Endothelial cell of umbilical vein (primary cell): ENCODE measurements at regions not wholly inside any gene's neighbourhood (a gene's known extent, or its start where the extent isn't known, plus 50 kb on each side); places are given as distances from the start of the nearest gene placed in this dataset.

Experiments used
- BruUV-seq: library from RNA; stranded (reverse); fragments of 400-500 nt; replicated peaks from 2 replicates; lab custom pipeline; 2021; lab: Mats Ljungman, UMichigan
- CTCF ChIA-PET: fragments of 300-600, 350-600 bp; sonication (Branson Sonifier 250); formaldehyde crosslinking; loops from one replicate; lab custom pipeline; 2021; ENCODE audit warnings: antibody characterized with exemption, inconsistent platforms; lab: Charles Lee
- POLR2A ChIA-PET: fragments of 300-600, 350-600 bp; sonication (Branson Sonifier 250); formaldehyde crosslinking; loops from one replicate; lab custom pipeline; 2021; ENCODE audit warnings: antibody characterized with exemption, inconsistent platforms; lab: Charles Lee
- DNase-seq: peaks from one replicate; pipeline ENCODE4 v3.0.0-alpha.2; 2011; ENCODE audit warnings: low read depth, low spot score
- FAIRE-seq: peaks from 2 replicates; lab custom pipeline; 2011; peaks lifted over from hg19 to GRCh38; lab: Jason Lieb, UNC
- H2AFZ ChIP-seq: 2 replicates; pipeline ENCODE4 v1.6.0; 2012; ENCODE audit warnings: low read depth, low read length, control low read depth, inconsistent platforms
- H3K27ac ChIP-seq: 2 replicates; pipeline ENCODE4 v1.5.1; 2011; ENCODE audit warnings: low read depth, mild to moderate bottlenecking, control low read depth, low read length, moderate library complexity; ENCODE audit not compliant: insufficient read depth
- H3K27me3 ChIP-seq, 2 experiments: 2 replicates each; pipeline versions ENCODE4 v1.6.0 to v1.6.1; 2011; ENCODE audit warnings: low read length in 2 of 2, mixed read lengths in 1 of 2; ENCODE audit not compliant: control insufficient read depth in 2 of 2, insufficient read depth in 2 of 2
- H3K36me3 ChIP-seq, 2 experiments: 2 replicates in 1 of 2; 3 replicates in 1 of 2; pipeline ENCODE4 v1.5.1; 2011; ENCODE audit warnings: low read length in 2 of 2, mild to moderate bottlenecking in 1 of 2, moderate library complexity in 1 of 2; ENCODE audit not compliant: control insufficient read depth in 2 of 2, insufficient read depth in 2 of 2; ENCODE audit errors: extremely low read depth in 1 of 2
- H3K4me1 ChIP-seq: 3 replicates; pipeline ENCODE4 v1.5.1; 2011; ENCODE audit warnings: mild to moderate bottlenecking, low read length; ENCODE audit not compliant: control insufficient read depth, insufficient read depth; ENCODE audit errors: extremely low read depth
- H3K4me2 ChIP-seq: 2 replicates; pipeline ENCODE4 v1.6.1; 2011; ENCODE audit warnings: low read length, control low read depth, mixed read lengths; ENCODE audit not compliant: insufficient read depth
- H3K4me3 ChIP-seq, 3 experiments: fragments of 200-600 bp in 1 of 3; sonication (generic), shearing (Covaris generic) in 1 of 3; replicated peaks in 1 of 3; 2 replicates each; pipeline ENCODE4 v1.5.1; 2011 to 2016; ENCODE audit warnings: control low read depth in 3 of 3, low read length in 3 of 3, mild to moderate bottlenecking in 2 of 3, inconsistent platforms in 1 of 3, low read depth in 1 of 3, moderate library complexity in 1 of 3; ENCODE audit not compliant: insufficient read depth in 1 of 3
- H3K79me2 ChIP-seq: 2 replicates; pipeline ENCODE4 v1.6.0; 2012; ENCODE audit warnings: low read length, inconsistent platforms; ENCODE audit not compliant: control insufficient read depth, insufficient read depth
- H3K9ac ChIP-seq: replicated peaks from 2 replicates; pipeline ENCODE3; 2011; ENCODE audit warnings: low read length, control low read depth; ENCODE audit not compliant: insufficient read depth; ENCODE audit errors: extremely low read depth
- H3K9me1 ChIP-seq: replicated peaks from 3 replicates; pipeline ENCODE4 v1.6.0; 2011; ENCODE audit warnings: mild to moderate bottlenecking, low read length; ENCODE audit not compliant: control insufficient read depth, insufficient read depth; ENCODE audit errors: extremely low read depth
- H3K9me3 ChIP-seq: replicated peaks from 2 replicates; pipeline ENCODE4 v1.5.1; 2012; ENCODE audit warnings: low read length, inconsistent platforms; ENCODE audit not compliant: control insufficient read depth, insufficient read depth
- H4K20me1 ChIP-seq: replicated peaks from 2 replicates; pipeline ENCODE3; 2011; ENCODE audit warnings: mild to moderate bottlenecking, low read length; ENCODE audit not compliant: control insufficient read depth, insufficient read depth; ENCODE audit errors: extremely low read depth
- EZH2 ChIP-seq: IDR thresholded peaks from 2 replicates; pipeline ENCODE4 v1.6.1; 2012; ENCODE audit warnings: borderline replicate concordance, low read depth, mild to moderate bottlenecking, moderate library complexity, low read length, inconsistent platforms; ENCODE audit not compliant: severe bottlenecking
- FOS ChIP-seq: IDR thresholded peaks from 2 replicates; pipeline ENCODE4 v1.6.1; 2011; ENCODE audit warnings: mild to moderate bottlenecking, low read length, moderate library complexity, borderline replicate concordance; ENCODE audit not compliant: insufficient read depth
- GATA2 ChIP-seq: IDR thresholded peaks from 2 replicates; pipeline ENCODE4 v1.7.0; 2011; ENCODE audit warnings: low read depth, mild to moderate bottlenecking, moderate library complexity, mixed read lengths, low read length; ENCODE audit not compliant: insufficient read length, insufficient read depth
- JUN ChIP-seq: IDR thresholded peaks from 2 replicates; pipeline ENCODE4 v1.6.1; 2011; ENCODE audit warnings: borderline replicate concordance, low read depth; ENCODE audit not compliant: insufficient read length, insufficient read depth
- MYC ChIP-seq: IDR thresholded peaks from one replicate; pipeline ENCODE4 v1.6.1; 2011; ENCODE audit warnings: mild to moderate bottlenecking, low read depth, low read length
- POLR2A ChIP-seq: IDR thresholded peaks from 2 replicates; pipeline ENCODE4 v1.6.1; 2012; ENCODE audit warnings: low read depth, mild to moderate bottlenecking, control low read depth, low read length
- POLR2AphosphoS5 ChIP-seq: IDR thresholded peaks from 2 replicates; pipeline ENCODE4 v1.6.1; 2012; ENCODE audit warnings: low read depth, mild to moderate bottlenecking, control low read depth, low read length, moderate library complexity; ENCODE audit not compliant: insufficient read depth
- dilution Hi-C: fragments of 300-500 bp; cut with MboI; formaldehyde crosslinking; loops from one replicate; pipeline ENCODE4 v1.15.0; 2019; ENCODE audit warnings: low sequenced_read_pairs; ENCODE audit not compliant: extremely low pct_ligation_motif_present
- intact Hi-C: fragments of 100-400 bp; cut with micrococcal nuclease; formaldehyde crosslinking; loops from one replicate; pipeline ENCODE4 v1.10.0; 2022
- TF ChIP-seq, protein P1 (sequence below): IDR thresholded peaks from 2 replicates; pipeline ENCODE4 v1.6.1; 2011; ENCODE audit not compliant: insufficient read depth, insufficient read length
- TF ChIP-seq, protein P2 (sequence below), 2 donors: IDR thresholded peaks; 1 replicate in 1 of 2; 2 replicates in 1 of 2; pipeline ENCODE4 v1.5.1; 2011; ENCODE audit warnings: low read length in 2 of 2, mild to moderate bottlenecking in 2 of 2, moderate library complexity in 2 of 2, control low read depth in 1 of 2, inconsistent platforms in 1 of 2, low read depth in 1 of 2; ENCODE audit not compliant: insufficient read depth in 1 of 2; ENCODE audit errors: extremely low read depth in 1 of 2

DNA sequence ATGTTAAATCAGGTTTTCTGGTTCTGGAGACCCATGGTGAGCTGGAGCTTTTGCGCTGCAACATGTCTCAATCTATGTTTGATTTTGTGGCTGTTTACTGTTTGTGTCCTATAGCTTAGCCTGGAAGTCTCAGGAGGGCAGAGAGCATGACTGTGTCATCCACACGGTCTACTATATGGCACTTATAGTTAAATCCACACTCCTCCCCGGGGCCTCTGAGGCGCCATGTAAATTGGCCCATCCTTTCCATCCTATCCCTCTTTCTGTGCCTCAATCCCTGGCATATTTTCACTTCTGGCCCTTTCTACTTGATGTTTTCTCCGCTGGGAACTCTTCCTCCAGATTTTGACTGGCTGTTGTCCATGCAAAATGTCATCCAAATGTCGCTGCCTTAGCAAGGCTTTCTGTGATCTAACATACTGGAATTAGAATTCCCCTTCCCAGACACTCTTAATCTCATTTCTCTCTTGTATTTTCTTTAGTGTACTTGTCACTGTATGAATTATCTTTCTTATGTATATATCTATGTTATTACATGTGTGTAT lies 560.8 kb upstream of the RGMA start:
- TF ChIP-seq, protein P1, sequence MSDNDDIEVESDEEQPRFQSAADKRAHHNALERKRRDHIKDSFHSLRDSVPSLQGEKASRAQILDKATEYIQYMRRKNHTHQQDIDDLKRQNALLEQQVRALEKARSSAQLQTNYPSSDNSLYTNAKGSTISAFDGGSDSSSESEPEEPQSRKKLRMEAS, result no peak
- TF ChIP-seq POLR2A, result no peak
- no peak for TF ChIP-seq JUN
- no peak for TF ChIP-seq POLR2AphosphoS5
- no peak for TF ChIP-seq MYC
- no peak for TF ChIP-seq FOS
- no peak for TF ChIP-seq GATA2
- TF ChIP-seq, protein P2, sequence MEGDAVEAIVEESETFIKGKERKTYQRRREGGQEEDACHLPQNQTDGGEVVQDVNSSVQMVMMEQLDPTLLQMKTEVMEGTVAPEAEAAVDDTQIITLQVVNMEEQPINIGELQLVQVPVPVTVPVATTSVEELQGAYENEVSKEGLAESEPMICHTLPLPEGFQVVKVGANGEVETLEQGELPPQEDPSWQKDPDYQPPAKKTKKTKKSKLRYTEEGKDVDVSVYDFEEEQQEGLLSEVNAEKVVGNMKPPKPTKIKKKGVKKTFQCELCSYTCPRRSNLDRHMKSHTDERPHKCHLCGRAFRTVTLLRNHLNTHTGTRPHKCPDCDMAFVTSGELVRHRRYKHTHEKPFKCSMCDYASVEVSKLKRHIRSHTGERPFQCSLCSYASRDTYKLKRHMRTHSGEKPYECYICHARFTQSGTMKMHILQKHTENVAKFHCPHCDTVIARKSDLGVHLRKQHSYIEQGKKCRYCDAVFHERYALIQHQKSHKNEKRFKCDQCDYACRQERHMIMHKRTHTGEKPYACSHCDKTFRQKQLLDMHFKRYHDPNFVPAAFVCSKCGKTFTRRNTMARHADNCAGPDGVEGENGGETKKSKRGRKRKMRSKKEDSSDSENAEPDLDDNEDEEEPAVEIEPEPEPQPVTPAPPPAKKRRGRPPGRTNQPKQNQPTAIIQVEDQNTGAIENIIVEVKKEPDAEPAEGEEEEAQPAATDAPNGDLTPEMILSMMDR (IDR thresholded peaks at IDR 0.05; ENCODE audit: extremely low read depth in 1 of 2, insufficient read depth in 1 of 2, low read depth in 1 of 2, low read length in 2 of 2), result no peak
- no peak for TF ChIP-seq EZH2
- no peak for FAIRE-seq
- intact Hi-C loops (no loop called here), dilution Hi-C loops (no loop called here)
- no peaks in the 10 kb centered on the region for H4K20me1 ChIP-seq
- H3K4me1 ChIP-seq, result no peaks in the 10 kb centered on the region
- no peak overlapping the region for H3K9ac ChIP-seq
- no peaks in the 10 kb centered on the region for H3K27me3 ChIP-seq
- H3K79me2 ChIP-seq, result no peaks in the 10 kb centered on the region
- H3K9me1 ChIP-seq, result no peaks in the 10 kb centered on the region
- H3K27ac ChIP-seq, result no peak overlapping the region
- ChIA-PET CTCF (no interaction called here), POLR2A (no interaction called here)
- DNase-seq, result no peak
- BruUV-seq, result no TSS peak
- H3K4me2 ChIP-seq, result no peak overlapping the region
- H3K36me3 ChIP-seq, result no peaks in the 10 kb centered on the region
- peaks cover 10% of the 10 kb centered on the region for H3K9me3 ChIP-seq
- H3K4me3 ChIP-seq, result no peak overlapping the region
- H2AFZ ChIP-seq, result no peak overlapping the region
